Mucosa of descending colon (tissue), 3 donors: ENCODE measurements at regions not wholly inside any gene's neighbourhood (a gene's known extent, or its start where the extent isn't known, plus 50 kb on each side); places are given as distances from the start of the nearest gene placed in this dataset.

ENCODE experiments used
- ATAC-seq: fragments of 200-7000 bp; cut with Tn5 transposase; one replicate; pipeline ENCODE4 v1.9.1; 2020; ENCODE audit warnings: mild to moderate bottlenecking, moderate library complexity
- DNase-seq, 3 donors: peaks; one replicate each; pipeline ENCODE4 v3.0.0-alpha.2; 2020
- H3K36me3 ChIP-seq: fragments of 200-600 bp; one replicate; pipeline ENCODE4 v1.8.0; 2021; ENCODE audit warnings: low read depth, mild to moderate bottlenecking
- H3K4me1 ChIP-seq: fragments of 200-600 bp; one replicate; pipeline ENCODE4 v1.8.0; 2021; ENCODE audit warnings: low read depth, mild to moderate bottlenecking
- H3K4me3 ChIP-seq: fragments of 200-600 bp; one replicate; pipeline ENCODE4 v1.8.0; 2021; ENCODE audit warnings: mild to moderate bottlenecking
- H3K9me3 ChIP-seq: fragments of 200-600 bp; one replicate; pipeline ENCODE4 v1.8.0; 2021; ENCODE audit warnings: mild to moderate bottlenecking
- intact Hi-C, 2 donors: fragments of 100-400 bp; cut with DNase I in 1 of 2; cut with micrococcal nuclease in 1 of 2; formaldehyde crosslinking; loops; one replicate each; pipeline versions ENCODE4 v1.11.0 to v1.11.1; 2022; cut with DNase I, micrococcal nuclease
- TF ChIP-seq, protein P1 (sequence below): fragments of 200-600 bp; IDR thresholded peaks from one replicate; pipeline ENCODE4 v1.8.0; 2022; ENCODE audit warnings: antibody characterized with exemption, mild to moderate bottlenecking
- donor health status: DM: no; HTN: no; CAD: no; lungs with moderate emphysema.
- donor health status: DM: no; HTN: no; CAD: no.
- donor health status: DM: no; HTN: yes; CAD: no.

DNA sequence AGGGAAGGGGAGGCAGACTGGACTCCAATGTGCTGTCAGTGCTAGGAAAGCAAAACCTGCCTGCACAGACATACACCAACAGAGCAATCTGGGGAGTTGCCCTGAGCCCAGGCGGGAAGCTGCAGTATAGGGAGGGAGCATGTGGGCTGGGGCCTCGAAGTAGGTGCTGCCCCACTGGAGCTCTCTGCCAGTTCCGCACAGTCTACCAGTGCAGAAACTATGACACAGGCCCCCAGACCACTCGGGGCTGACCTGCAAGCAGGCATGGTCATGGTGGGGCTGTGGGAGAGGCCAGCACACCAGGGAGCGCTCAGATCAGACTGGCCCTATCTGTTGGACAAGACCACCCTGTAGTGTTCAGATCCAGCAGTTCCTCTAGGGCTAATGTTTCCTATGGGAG, 344.1 kb upstream of the TRAM1L1 start:
- ATAC-seq (no peak), DNase-seq (no peak)
- TF ChIP-seq, protein P1, sequence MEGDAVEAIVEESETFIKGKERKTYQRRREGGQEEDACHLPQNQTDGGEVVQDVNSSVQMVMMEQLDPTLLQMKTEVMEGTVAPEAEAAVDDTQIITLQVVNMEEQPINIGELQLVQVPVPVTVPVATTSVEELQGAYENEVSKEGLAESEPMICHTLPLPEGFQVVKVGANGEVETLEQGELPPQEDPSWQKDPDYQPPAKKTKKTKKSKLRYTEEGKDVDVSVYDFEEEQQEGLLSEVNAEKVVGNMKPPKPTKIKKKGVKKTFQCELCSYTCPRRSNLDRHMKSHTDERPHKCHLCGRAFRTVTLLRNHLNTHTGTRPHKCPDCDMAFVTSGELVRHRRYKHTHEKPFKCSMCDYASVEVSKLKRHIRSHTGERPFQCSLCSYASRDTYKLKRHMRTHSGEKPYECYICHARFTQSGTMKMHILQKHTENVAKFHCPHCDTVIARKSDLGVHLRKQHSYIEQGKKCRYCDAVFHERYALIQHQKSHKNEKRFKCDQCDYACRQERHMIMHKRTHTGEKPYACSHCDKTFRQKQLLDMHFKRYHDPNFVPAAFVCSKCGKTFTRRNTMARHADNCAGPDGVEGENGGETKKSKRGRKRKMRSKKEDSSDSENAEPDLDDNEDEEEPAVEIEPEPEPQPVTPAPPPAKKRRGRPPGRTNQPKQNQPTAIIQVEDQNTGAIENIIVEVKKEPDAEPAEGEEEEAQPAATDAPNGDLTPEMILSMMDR = no peak
- H3K4me1 ChIP-seq = no peaks in the 10 kb centered on the region
- no peaks in the 10 kb centered on the region for H3K9me3 ChIP-seq
- H3K4me3 ChIP-seq = no peak overlapping the region
- intact Hi-C loops = no loop called here
- H3K36me3 ChIP-seq = no peaks in the 10 kb centered on the region

DNA sequence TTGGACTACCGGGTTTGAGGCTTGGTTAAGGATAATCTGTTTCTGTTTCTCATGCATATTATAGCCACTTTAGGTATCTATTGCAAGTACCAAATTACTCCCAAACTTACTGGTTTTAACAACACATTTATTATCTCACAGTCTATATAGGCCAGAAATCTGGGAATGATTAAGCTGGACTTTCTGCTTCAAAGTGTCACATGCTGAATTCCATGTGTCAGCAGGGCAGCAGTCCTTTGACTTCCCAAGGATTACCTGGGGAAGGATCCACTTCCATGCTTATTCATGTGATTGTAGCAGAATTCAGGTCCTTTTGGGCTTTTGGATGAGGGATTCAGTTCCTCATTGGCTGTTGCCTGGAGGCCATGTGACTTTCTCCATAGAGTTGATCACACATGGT, 349.0 kb upstream of the TRAM1L1 start:
- Histone ChIP-seq H3K36me3 (no peaks in the 10 kb centered on the region), H3K9me3 (no peaks in the 10 kb centered on the region), H3K4me1 (no peaks in the 10 kb centered on the region), H3K4me3 (no peak overlapping the region)
- ATAC-seq (no peak), DNase-seq (no peak)
- TF ChIP-seq, protein P1 = no peak
- intact Hi-C loops = no loop called here

DNA sequence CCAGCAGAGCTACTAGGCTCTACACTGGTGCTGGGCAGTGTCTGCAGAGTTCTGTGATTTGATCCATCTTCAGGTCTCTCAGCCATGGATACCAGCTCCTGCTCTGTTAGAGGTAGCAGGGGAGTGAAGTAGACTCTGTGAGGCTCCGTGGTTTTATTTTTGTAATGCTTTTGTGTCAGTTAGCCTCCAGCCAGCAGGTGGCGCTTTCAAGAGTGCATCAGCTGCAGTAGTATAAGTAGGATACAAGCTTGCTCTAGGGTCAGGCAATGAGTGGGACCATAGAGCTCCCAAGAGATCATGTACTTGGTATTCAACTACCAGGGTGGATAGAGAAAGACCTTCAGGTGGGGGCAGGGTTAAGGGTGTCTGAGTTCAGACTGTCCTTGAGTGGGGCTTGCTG, 362.5 kb upstream of the TRAM1L1 start:
- H3K9me3 ChIP-seq = no peaks in the 10 kb centered on the region
- intact Hi-C loops = no loop called here
- no peaks in the 10 kb centered on the region for H3K4me1 ChIP-seq
- no peak overlapping the region for H3K4me3 ChIP-seq
- TF ChIP-seq, protein P1 = no peak
- peak; percentile 11 for ATAC-seq
- H3K36me3 ChIP-seq = no peaks in the 10 kb centered on the region
- peak in 2 of 3 donors; percentile 31 to 49 for DNase-seq

DNA sequence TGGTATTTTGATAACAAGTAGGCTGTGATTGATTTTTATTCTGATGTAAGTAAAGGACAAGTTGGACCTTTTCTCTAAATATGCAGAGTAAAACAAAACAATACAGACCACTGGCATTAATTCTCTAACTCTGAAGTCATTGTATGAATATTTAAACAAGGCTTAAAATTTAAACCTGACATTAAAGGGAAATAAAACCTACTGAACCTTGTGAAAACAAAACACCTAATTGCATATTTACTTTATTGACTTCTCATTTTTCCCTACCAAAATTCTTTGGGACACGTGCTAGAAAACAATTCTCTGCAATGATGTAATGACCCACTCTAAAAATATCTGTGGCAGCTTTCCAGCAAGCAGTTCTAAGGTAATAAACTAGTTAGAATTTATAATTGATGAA, 369.7 kb upstream of the TRAM1L1 start:
- ATAC-seq (no peak), DNase-seq (no peak)
- H3K9me3 ChIP-seq = no peaks in the 10 kb centered on the region
- intact Hi-C loops = no loop called here
- TF ChIP-seq, protein P1 = no peak
- H3K4me3 ChIP-seq = no peak overlapping the region
- H3K4me1 ChIP-seq = no peaks in the 10 kb centered on the region
- no peaks in the 10 kb centered on the region for H3K36me3 ChIP-seq

DNA sequence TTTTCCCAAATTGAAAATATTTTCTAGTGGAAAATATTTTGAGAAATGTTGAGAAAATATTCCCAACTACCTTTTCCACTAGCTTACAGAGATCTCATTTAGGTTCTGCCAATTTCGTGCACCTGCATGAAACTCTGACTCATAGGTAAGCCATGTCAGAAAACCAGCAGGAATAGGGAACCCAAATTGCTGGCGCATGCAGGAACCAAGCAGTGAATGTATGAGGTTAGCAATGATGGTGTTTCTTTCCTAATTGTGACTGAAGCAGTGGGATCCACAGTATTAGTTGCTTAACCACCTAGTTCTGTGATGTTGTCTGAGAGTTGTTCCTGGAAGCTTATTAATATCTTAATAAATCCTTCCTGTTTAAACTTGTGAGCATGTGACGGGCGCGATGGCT, 381.0 kb upstream of the TRAM1L1 start:
- TF ChIP-seq, protein P1 = no peak
- no peaks in the 10 kb centered on the region for H3K9me3 ChIP-seq
- ATAC-seq = no peak
- no peaks in the 10 kb centered on the region for H3K36me3 ChIP-seq
- H3K4me1 ChIP-seq = no peaks in the 10 kb centered on the region
- intact Hi-C loops = no loop called here
- no peak for DNase-seq
- H3K4me3 ChIP-seq = no peak overlapping the region

DNA sequence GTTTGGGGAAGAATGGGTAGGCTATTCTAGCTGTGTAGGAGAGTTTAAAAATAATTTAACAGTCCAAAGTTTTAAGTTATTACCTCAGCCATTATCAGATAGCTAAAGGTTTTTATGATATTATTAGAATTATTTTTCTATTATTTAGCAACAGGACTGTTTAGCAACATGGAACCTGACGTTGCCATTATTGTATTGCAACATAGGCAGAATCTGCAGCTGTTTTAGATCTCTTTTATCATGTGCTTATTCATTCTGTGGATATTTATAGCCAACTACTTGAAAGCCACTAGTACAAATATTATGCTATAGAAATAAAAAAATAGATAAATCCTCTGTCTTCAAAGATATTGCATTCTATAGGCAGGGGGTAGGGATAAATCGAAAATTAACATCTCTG, 382.0 kb upstream of the TRAM1L1 start:
- H3K4me3 ChIP-seq = no peak overlapping the region
- TF ChIP-seq, protein P1 = no peak
- no peaks in the 10 kb centered on the region for H3K4me1 ChIP-seq
- intact Hi-C loops = no loop called here
- DNase-seq (no peak), ATAC-seq (no peak)
- no peaks in the 10 kb centered on the region for H3K9me3 ChIP-seq
- H3K36me3 ChIP-seq = no peaks in the 10 kb centered on the region
